KMS-11 (cell line): ENCODE measurements at regions not wholly inside any gene's neighbourhood (a gene's known extent, or its start where the extent isn't known, plus 50 kb on each side); places are given as distances from the start of the nearest gene placed in this dataset.

Experiments used
- H2AFZ ChIP-seq: fragments of 200-600 bp; sonication (generic); 2 replicates; pipeline ENCODE4 v1.6.1; 2016; ENCODE audit warnings: antibody characterized with exemption, mixed run types, low read depth
- H3K27ac ChIP-seq: fragments of 200-600 bp; sonication (generic); 2 replicates; pipeline ENCODE4 v1.6.1; 2016; ENCODE audit warnings: mild to moderate bottlenecking, mixed run types
- H3K27me3 ChIP-seq: fragments of 200-600 bp; sonication (generic); 2 replicates; pipeline ENCODE4 v1.6.1; 2017; ENCODE audit warnings: mild to moderate bottlenecking, low read depth, mixed run types, moderate library complexity; ENCODE audit not compliant: insufficient read depth
- H3K36me3 ChIP-seq: fragments of 200-600 bp; sonication (generic); 2 replicates; pipeline ENCODE4 v1.6.1; 2017; ENCODE audit warnings: mild to moderate bottlenecking, mixed run types; ENCODE audit not compliant: insufficient read depth
- H3K4me1 ChIP-seq: fragments of 200-600 bp; sonication (generic); 2 replicates; pipeline ENCODE4 v1.6.1; 2016; ENCODE audit warnings: mild to moderate bottlenecking, low read depth, mixed run types; ENCODE audit not compliant: poor library complexity, severe bottlenecking
- H3K4me2 ChIP-seq: fragments of 200-600 bp; sonication (generic); 2 replicates; pipeline ENCODE4 v1.7.0; 2016; ENCODE audit warnings: mild to moderate bottlenecking, mixed run types
- H3K4me3 ChIP-seq: fragments of 200-600 bp; sonication (generic); IDR thresholded peaks from 2 replicates; pipeline ENCODE4 v1.6.1; 2017; ENCODE audit warnings: low read depth, low read length, mixed read lengths; ENCODE audit not compliant: insufficient read depth
- H3K79me2 ChIP-seq: fragments of 200-600 bp; sonication (generic); 2 replicates; pipeline ENCODE4 v1.6.1; 2016; ENCODE audit warnings: low read depth, mixed run types; ENCODE audit not compliant: insufficient read depth
- H3K9ac ChIP-seq: fragments of 200-600 bp; sonication (generic); 2 replicates; pipeline ENCODE4 v1.6.1; 2016; ENCODE audit warnings: mild to moderate bottlenecking, mixed run types
- H4K20me1 ChIP-seq: fragments of 200-600 bp; sonication (generic); 2 replicates; pipeline ENCODE4 v1.6.1; 2016; ENCODE audit warnings: mild to moderate bottlenecking, mixed run types; ENCODE audit not compliant: insufficient read depth
- TF ChIP-seq, protein P1 (sequence below): fragments of 200-600 bp; sonication (generic); conservative IDR thresholded peaks from 2 replicates; pipeline ENCODE4 v1.6.1; 2017; ENCODE audit warnings: low read depth, mild to moderate bottlenecking, antibody characterized with exemption, low read length, moderate library complexity, mixed read lengths

DNA sequence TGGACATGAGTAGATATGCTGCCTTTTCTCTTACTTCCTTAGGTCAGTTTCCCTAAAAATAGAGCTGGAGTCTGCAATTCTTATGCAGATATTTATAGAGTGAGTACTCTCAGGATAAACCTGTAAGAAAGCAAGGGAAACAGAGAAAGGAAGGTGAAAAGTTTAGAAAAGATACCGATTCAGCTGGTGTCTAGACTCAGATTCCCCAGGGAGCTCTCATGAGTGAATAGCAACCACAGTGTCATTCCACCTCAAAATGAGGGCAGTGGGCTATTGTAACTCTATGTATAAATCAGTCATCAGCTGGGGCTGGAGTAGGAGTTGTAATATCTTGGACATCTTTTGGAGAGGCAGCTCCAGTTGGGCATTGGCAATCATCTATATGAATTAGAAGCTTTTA is 1485.1 kb upstream of the TMEFF2 start:
- Histone ChIP-seq H3K4me3 (no peak overlapping the region), H3K36me3 (no peaks in the 10 kb centered on the region), H3K4me1 (peaks cover 9% of the 10 kb centered on the region), H3K4me2 (no peak overlapping the region), H3K79me2 (no peaks in the 10 kb centered on the region), H3K27ac (no peak overlapping the region), H3K9ac (no peak overlapping the region), H3K27me3 (no peaks in the 10 kb centered on the region), H2AFZ (no peak overlapping the region), H4K20me1 (no peaks in the 10 kb centered on the region)
- TF ChIP-seq, protein P1, sequence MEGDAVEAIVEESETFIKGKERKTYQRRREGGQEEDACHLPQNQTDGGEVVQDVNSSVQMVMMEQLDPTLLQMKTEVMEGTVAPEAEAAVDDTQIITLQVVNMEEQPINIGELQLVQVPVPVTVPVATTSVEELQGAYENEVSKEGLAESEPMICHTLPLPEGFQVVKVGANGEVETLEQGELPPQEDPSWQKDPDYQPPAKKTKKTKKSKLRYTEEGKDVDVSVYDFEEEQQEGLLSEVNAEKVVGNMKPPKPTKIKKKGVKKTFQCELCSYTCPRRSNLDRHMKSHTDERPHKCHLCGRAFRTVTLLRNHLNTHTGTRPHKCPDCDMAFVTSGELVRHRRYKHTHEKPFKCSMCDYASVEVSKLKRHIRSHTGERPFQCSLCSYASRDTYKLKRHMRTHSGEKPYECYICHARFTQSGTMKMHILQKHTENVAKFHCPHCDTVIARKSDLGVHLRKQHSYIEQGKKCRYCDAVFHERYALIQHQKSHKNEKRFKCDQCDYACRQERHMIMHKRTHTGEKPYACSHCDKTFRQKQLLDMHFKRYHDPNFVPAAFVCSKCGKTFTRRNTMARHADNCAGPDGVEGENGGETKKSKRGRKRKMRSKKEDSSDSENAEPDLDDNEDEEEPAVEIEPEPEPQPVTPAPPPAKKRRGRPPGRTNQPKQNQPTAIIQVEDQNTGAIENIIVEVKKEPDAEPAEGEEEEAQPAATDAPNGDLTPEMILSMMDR = no peak

DNA sequence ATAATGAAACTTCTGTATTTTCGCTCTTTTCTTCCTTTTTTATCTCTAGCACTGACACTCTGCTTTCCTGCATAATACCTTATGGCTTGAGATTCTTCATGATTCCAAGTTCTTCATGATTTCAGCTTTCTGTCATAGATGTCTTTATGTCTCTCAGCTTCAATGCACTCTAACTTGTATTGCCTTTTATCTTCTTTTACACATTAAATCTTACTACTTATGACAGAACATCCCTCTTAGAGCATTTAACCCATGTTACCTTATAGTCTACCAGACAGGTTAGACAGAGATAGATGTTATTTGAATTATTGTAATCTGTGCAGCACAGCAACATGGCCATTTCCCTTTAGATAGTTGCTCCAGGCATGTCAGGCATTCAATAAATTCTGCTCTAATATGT is 1475.7 kb upstream of the TMEFF2 start:
- Histone ChIP-seq H3K27ac (no peak overlapping the region), H4K20me1 (no peaks in the 10 kb centered on the region), H3K36me3 (no peaks in the 10 kb centered on the region), H3K27me3 (no peaks in the 10 kb centered on the region), H3K9ac (no peak overlapping the region), H3K4me1 (peaks cover 44% of the 10 kb centered on the region), H2AFZ (no peak overlapping the region), H3K79me2 (no peaks in the 10 kb centered on the region), H3K4me2 (no peak overlapping the region), H3K4me3 (no peak overlapping the region)
- TF ChIP-seq, protein P1 = no peak

DNA sequence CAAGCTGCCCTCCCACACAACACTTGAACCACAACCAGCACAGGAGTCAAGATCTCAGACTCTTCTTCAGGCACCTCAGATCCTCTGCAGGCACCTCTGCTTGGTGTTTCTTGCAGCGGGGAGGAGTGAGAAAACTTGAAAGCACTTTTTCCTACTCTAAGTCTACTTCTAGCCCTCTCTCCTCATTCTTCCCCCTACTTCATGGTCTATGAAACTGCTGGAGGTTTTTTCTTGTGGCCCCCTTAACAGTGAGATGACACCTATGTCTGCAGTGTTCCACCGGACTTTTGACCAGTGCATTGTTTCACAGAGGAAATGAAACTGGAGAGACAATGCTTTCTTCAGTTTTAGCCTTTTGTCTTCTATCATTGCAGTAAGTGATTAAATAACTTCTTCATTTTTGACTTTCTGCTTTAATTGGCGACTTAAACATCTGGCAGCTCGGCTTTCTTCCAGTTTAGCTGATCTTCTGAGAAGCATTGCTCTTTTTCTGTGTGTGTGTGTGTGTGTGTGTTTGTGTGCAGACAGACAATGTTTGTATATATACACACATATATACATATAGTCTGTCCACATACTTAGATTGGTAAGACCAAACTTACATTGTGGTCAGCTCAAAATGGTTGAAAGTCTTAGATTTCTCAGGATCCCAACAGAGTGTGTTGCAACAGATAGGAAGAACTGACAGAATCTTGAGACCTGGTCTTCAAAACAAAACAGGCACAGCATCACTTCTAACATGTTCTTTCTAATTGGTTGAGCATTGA is 1474.0 kb upstream of the TMEFF2 start:
- Histone ChIP-seq H3K4me1 (peaks cover 41% of the 10 kb centered on the region), H3K27me3 (no peaks in the 10 kb centered on the region), H3K4me2 (peak overlapping the region; percentile 88), H4K20me1 (no peaks in the 10 kb centered on the region), H2AFZ (peak overlapping the region; percentile 76), H3K79me2 (no peaks in the 10 kb centered on the region), H3K27ac (peak overlapping the region; percentile 63), H3K4me3 (peak overlapping the region; percentile 76), H3K36me3 (no peaks in the 10 kb centered on the region), H3K9ac (no peak overlapping the region; the same call in 1 of the 2 replicates)
- TF ChIP-seq, protein P1 = no peak

DNA sequence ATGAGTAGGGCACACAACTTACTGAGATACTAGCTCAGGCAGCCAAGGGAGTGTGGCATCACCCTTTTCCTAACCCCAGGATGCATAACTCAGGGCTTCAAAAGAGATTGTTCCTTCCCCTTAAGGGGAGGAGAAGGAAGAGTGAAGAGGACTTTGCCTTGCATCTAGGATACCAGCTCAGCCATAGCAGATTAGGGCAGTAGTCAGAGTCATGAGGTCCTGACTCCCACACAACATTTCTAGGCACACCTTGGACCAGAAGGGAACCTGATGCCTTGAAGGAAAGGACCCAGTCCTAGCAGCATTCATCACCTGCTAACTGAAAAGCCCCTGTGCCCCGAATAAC is 1433.2 kb upstream of the TMEFF2 start:
- Histone ChIP-seq H3K36me3 (no peaks in the 10 kb centered on the region), H3K9ac (no peak overlapping the region), H2AFZ (no peak overlapping the region), H4K20me1 (no peaks in the 10 kb centered on the region), H3K4me1 (no peaks in the 10 kb centered on the region), H3K27ac (no peak overlapping the region), H3K79me2 (no peaks in the 10 kb centered on the region), H3K4me3 (no peak overlapping the region), H3K4me2 (no peak overlapping the region), H3K27me3 (no peaks in the 10 kb centered on the region)
- TF ChIP-seq, protein P1 = no peak
